ENCODE measurements at regions not wholly inside any gene's neighbourhood (a gene's known extent, or its start where the extent isn't known, plus 50 kb on each side); places are given as distances from the start of the nearest gene placed in this dataset.
A peak's percentile ranks its signal among the peaks of the same experiment; 100 is the strongest.

GRCh38 chr1:219317762-219318353 is 144.2 kb downstream of the LYPLAL1 start:
- TF ChIP-seq, protein P1, sequence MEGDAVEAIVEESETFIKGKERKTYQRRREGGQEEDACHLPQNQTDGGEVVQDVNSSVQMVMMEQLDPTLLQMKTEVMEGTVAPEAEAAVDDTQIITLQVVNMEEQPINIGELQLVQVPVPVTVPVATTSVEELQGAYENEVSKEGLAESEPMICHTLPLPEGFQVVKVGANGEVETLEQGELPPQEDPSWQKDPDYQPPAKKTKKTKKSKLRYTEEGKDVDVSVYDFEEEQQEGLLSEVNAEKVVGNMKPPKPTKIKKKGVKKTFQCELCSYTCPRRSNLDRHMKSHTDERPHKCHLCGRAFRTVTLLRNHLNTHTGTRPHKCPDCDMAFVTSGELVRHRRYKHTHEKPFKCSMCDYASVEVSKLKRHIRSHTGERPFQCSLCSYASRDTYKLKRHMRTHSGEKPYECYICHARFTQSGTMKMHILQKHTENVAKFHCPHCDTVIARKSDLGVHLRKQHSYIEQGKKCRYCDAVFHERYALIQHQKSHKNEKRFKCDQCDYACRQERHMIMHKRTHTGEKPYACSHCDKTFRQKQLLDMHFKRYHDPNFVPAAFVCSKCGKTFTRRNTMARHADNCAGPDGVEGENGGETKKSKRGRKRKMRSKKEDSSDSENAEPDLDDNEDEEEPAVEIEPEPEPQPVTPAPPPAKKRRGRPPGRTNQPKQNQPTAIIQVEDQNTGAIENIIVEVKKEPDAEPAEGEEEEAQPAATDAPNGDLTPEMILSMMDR (IDR thresholded peaks at IDR 0.05; ENCODE audit: low read depth, low read length): peak; percentile 30
- H3K9me3 ChIP-seq (ENCODE audit: low read depth): no peaks in the 10 kb centered on the region
- no peaks in the 10 kb centered on the region for H3K4me1 ChIP-seq (ENCODE audit: low read depth)
- H3K27me3 ChIP-seq: no peaks in the 10 kb centered on the region
- DNase-seq (ENCODE audit: low read depth in 1 of 2, low spot score in 1 of 2): peak; percentile 53 to 70
- H3K27ac ChIP-seq: no peak overlapping the region
- H3K36me3 ChIP-seq: no peaks in the 10 kb centered on the region
- no peak overlapping the region for H3K4me3 ChIP-seq

DNA sequence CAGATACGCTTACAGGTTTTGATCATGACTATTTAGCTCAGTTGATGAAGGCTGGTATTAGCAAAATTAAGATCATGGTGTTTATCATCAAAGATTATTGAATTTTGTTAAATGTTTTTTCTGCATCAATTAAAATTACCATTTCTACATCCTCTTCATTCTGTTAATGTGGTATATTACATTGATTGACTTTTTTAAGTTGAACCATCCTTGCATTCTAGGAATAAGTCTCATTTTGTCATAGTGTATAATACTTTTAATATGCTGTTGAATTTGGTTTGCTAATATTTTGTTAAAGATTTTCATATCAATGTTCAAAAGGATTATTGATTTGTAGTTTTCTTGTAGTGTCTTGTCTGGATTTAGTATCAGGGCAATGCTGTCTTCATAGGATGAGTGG is 142.4 kb downstream of the LYPLAL1 start:
- Histone ChIP-seq H3K27ac (no peak overlapping the region), H3K4me3 (no peak overlapping the region), H3K9me3 (ENCODE audit: low read depth) (no peaks in the 10 kb centered on the region), H3K4me1 (ENCODE audit: low read depth) (no peaks in the 10 kb centered on the region), H3K27me3 (no peaks in the 10 kb centered on the region), H3K36me3 (no peaks in the 10 kb centered on the region)
- no peak for DNase-seq (ENCODE audit: low read depth in 1 of 2, low spot score in 1 of 2)
- TF ChIP-seq, protein P1 (IDR thresholded peaks at IDR 0.05; ENCODE audit: low read depth, low read length): no peak

DNA sequence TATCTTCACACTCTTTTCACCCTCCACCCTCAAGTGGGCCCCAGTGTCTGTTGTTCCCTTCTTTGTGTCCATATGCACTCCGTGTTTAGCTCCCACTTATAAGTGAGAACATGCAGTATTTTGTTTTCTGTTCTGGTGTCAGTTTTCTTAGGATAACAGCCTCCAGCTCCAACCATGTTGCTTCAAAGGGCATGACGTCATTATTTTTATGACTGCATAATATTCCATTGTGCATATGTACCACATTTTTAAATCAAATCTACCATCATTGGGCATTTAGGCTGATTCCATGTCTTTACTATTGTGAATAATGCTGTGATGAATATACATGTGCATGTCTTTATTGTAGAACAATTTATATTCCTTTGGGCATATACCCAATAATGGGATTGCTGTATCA is 140.3 kb downstream of the LYPLAL1 start:
- H3K27ac ChIP-seq: no peak overlapping the region
- no peaks in the 10 kb centered on the region for H3K27me3 ChIP-seq
- no peaks in the 10 kb centered on the region for H3K9me3 ChIP-seq (ENCODE audit: low read depth)
- DNase-seq (ENCODE audit: low read depth in 1 of 2, low spot score in 1 of 2): no peak
- H3K36me3 ChIP-seq: no peaks in the 10 kb centered on the region
- TF ChIP-seq, protein P1 (IDR thresholded peaks at IDR 0.05; ENCODE audit: low read depth, low read length): no peak
- no peaks in the 10 kb centered on the region for H3K4me1 ChIP-seq (ENCODE audit: low read depth)
- H3K4me3 ChIP-seq: no peak overlapping the region

- DNase-seq (ENCODE audit: low read depth in 1 of 2, low spot score in 1 of 2): peak in 1 of 2 donors; percentile 70
- no peaks in the 10 kb centered on the region for H3K9me3 ChIP-seq (ENCODE audit: low read depth)
- H3K4me1 ChIP-seq (ENCODE audit: low read depth): no peaks in the 10 kb centered on the region
- no peak overlapping the region for H3K27ac ChIP-seq
- no peaks in the 10 kb centered on the region for H3K27me3 ChIP-seq
- TF ChIP-seq, protein P1 (IDR thresholded peaks at IDR 0.05; ENCODE audit: low read depth, low read length): no peak
- no peak overlapping the region for H3K4me3 ChIP-seq
- no peaks in the 10 kb centered on the region for H3K36me3 ChIP-seq
These were observed 139.3 kb downstream of the LYPLAL1 start for GRCh38 chr1:219312967-219313366.

DNA sequence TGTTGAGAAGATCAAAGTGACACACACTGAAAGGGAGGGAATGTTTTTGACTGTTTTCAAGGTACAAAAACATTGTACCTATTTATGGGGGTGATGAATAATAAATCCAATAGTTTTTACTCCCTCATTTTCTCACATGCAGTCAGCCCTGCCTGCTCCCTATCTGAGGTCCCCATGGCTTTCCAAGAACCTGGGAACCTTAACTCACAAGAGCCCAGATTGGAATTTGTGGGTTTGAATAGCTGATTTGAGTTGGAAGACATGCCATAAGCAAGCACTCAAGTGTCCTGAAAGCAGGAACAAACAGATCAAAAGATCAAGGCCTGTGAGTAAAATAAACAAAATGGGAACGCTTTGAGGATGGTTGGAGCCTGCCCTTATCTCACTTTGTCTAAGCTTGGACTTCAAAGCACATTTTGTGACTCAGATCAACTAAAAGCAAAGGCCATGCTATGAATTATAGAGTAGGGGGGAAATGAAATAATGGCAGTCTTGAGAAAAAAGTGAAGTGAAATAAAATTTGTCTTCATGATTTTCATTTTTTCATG is 136.6 kb downstream of the LYPLAL1 start:
- Histone ChIP-seq H3K27ac (no peak overlapping the region), H3K4me3 (no peak overlapping the region), H3K36me3 (no peaks in the 10 kb centered on the region), H3K4me1 (ENCODE audit: low read depth) (no peaks in the 10 kb centered on the region), H3K27me3 (no peaks in the 10 kb centered on the region), H3K9me3 (ENCODE audit: low read depth) (no peaks in the 10 kb centered on the region)
- no peak for DNase-seq (ENCODE audit: low read depth in 1 of 2, low spot score in 1 of 2)
- TF ChIP-seq, protein P1 (IDR thresholded peaks at IDR 0.05; ENCODE audit: low read depth, low read length): no peak
